Myocyte (in vitro differentiated cells): ENCODE measurements at regions not wholly inside any gene's neighbourhood (a gene's known extent, or its start where the extent isn't known, plus 50 kb on each side); places are given as distances from the start of the nearest gene placed in this dataset.

ENCODE experiments used
- DNase-seq: peaks from one replicate; pipeline ENCODE4 v3.0.0-alpha.2; 2012; ENCODE audit warnings: low read depth

GRCh38 chr11:45036733-45037132 lies 86.0 kb upstream of the TP53I11 start:
- DNase-seq = no peak

GRCh38 chr11:45037434-45038005 lies 86.8 kb upstream of the TP53I11 start:
- DNase-seq = no peak

- no peak for DNase-seq
Measured at GRCh38 chr11:45038923-45039322, 88.2 kb upstream of the TP53I11 start.

GRCh38 chr11:45041596-45041995 lies 90.9 kb upstream of the TP53I11 start:
- no peak for DNase-seq

GRCh38 chr11:45042560-45042959 lies 91.9 kb upstream of the TP53I11 start:
- peak; percentile 71 for DNase-seq

GRCh38 chr11:45043755-45044475 lies 93.2 kb upstream of the TP53I11 start:
- no peak for DNase-seq

- DNase-seq = no peak
Measured at GRCh38 chr11:45045683-45046471, 95.2 kb upstream of the TP53I11 start.

- no peak for DNase-seq
Measured at GRCh38 chr11:45048313-45048841, 97.7 kb upstream of the TP53I11 start.

GRCh38 chr11:45048870-45049691 lies 97.4 kb upstream of the PRDM11 start:
- peak; percentile 42 for DNase-seq

GRCh38 chr11:45050111-45050510 lies 96.3 kb upstream of the PRDM11 start:
- DNase-seq = no peak

GRCh38 chr11:45051621-45052020 lies 94.8 kb upstream of the PRDM11 start:
- DNase-seq = no peak

GRCh38 chr11:45052361-45052760 lies 94.1 kb upstream of the PRDM11 start:
- DNase-seq = peak; percentile 51

GRCh38 chr11:45053736-45054446 lies 92.5 kb upstream of the PRDM11 start:
- no peak for DNase-seq

GRCh38 chr11:45054956-45055355 lies 91.5 kb upstream of the PRDM11 start:
- no peak for DNase-seq

- DNase-seq = no peak
Measured at GRCh38 chr11:45056529-45056928, 89.9 kb upstream of the PRDM11 start.

GRCh38 chr11:45057938-45058646 lies 88.3 kb upstream of the PRDM11 start:
- no peak for DNase-seq

- no peak for DNase-seq
Measured at GRCh38 chr11:45058647-45058950, 87.8 kb upstream of the PRDM11 start.

- DNase-seq = no peak
Measured at GRCh38 chr11:45060707-45061106, 85.7 kb upstream of the PRDM11 start.

- DNase-seq = no peak
Measured at GRCh38 chr11:45061641-45062040, 84.8 kb upstream of the PRDM11 start.

- no peak for DNase-seq
Measured at GRCh38 chr11:45062115-45062514, 84.3 kb upstream of the PRDM11 start.
